ENCODE measurements at regions not wholly inside any gene's neighbourhood (a gene's known extent, or its start where the extent isn't known, plus 50 kb on each side); places are given as distances from the start of the nearest gene placed in this dataset.

DNA sequence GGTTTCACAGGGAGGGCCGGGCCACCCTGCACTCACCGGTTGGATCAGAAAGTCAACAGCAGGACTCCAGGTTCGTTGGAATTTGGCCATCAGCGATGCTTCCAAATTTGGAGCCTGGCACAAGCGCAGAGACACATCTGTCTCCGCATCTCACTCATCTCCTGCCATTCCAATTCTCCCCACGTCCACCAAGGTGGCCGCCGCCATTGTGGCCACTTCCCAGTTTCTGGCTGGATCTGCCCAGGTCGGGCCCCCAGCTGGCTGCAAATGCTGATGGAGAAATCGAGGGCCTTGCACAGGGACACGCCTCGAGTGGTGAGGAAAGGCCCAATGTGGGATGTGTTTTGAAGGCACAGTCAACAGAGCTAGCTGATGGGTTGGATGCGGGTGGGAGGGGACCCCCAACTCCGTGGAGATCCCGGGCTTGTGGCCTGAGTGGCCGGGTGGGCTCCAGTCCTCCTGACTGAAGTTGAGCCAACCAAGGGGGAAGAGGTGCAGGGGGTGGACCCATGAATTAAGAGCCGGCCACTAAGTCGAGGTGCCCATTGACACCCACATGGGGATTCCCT lies 102.7 kb downstream of the CRYAA start:
- no peak for TF ChIP-seq FOXM1 (IDR thresholded peaks at IDR 0.05; ENCODE audit: borderline replicate concordance)
- TF ChIP-seq, protein P1, sequence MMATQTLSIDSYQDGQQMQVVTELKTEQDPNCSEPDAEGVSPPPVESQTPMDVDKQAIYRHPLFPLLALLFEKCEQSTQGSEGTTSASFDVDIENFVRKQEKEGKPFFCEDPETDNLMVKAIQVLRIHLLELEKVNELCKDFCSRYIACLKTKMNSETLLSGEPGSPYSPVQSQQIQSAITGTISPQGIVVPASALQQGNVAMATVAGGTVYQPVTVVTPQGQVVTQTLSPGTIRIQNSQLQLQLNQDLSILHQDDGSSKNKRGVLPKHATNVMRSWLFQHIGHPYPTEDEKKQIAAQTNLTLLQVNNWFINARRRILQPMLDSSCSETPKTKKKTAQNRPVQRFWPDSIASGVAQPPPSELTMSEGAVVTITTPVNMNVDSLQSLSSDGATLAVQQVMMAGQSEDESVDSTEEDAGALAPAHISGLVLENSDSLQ (IDR thresholded peaks at IDR 0.05), result no peak
- TF ChIP-seq ARNT (IDR thresholded peaks at IDR 0.05), result no peak
- TF ChIP-seq FOXA1 (IDR thresholded peaks at IDR 0.05), result no peak
- TF ChIP-seq SP1 (IDR thresholded peaks at IDR 0.05), result no peak
- no peak for TF ChIP-seq LEF1 (IDR thresholded peaks at IDR 0.05; ENCODE audit: borderline replicate concordance)
- no peak for TF ChIP-seq ZNF384 (IDR thresholded peaks at IDR 0.05)
- no peak for TF ChIP-seq SUZ12 (IDR thresholded peaks at IDR 0.05)
- TF ChIP-seq NFRKB (IDR thresholded peaks at IDR 0.05), result no peak
- no peak for TF ChIP-seq TARDBP (IDR thresholded peaks at IDR 0.05)
- no peak for TF ChIP-seq HDGF (IDR thresholded peaks at IDR 0.05; ENCODE audit: borderline replicate concordance)
- no peak for TF ChIP-seq L3MBTL2 (conservative IDR thresholded peaks at IDR 0.05)
- no peak for TF ChIP-seq CTBP1 (IDR thresholded peaks at IDR 0.05; ENCODE audit: borderline replicate concordance)

Measured in HEK293T (cell line).